HCT116 (cell line): ENCODE measurements at regions not wholly inside any gene's neighbourhood (a gene's known extent, or its start where the extent isn't known, plus 50 kb on each side); places are given as distances from the start of the nearest gene placed in this dataset.

Experiments
- CTCF ChIP-seq, 3 experiments: fragments of 200-600 bp in 1 of 3; sonication (generic) in 1 of 3; IDR thresholded peaks in 2 of 3; conservative IDR thresholded peaks in 1 of 3; 2 replicates each; pipeline ENCODE4 v1.5.1; 2012 to 2017; ENCODE audit warnings: low read depth in 2 of 3, low read length in 2 of 3, antibody characterized with exemption in 1 of 3, borderline replicate concordance in 1 of 3, control low read depth in 1 of 3, mild to moderate bottlenecking in 1 of 3, mixed read lengths in 1 of 3, mixed run types in 1 of 3, moderate library complexity in 1 of 3; ENCODE audit not compliant: insufficient read depth in 1 of 3
- EGR1 ChIP-seq: IDR thresholded peaks from 2 replicates; pipeline ENCODE4 v1.6.1; 2012; ENCODE audit warnings: low read depth
- ELF1 ChIP-seq: IDR thresholded peaks from 2 replicates; pipeline ENCODE4 v1.6.1; 2012; ENCODE audit warnings: low read depth, borderline replicate concordance
- EZH2 ChIP-seq: fragments of 200-600 bp; sonication (generic); IDR thresholded peaks from 2 replicates; pipeline ENCODE4 v1.6.1; 2017; ENCODE audit warnings: antibody characterized with exemption, mixed run types
- EZH2phosphoT487 ChIP-seq: fragments of 200-600 bp; IDR thresholded peaks from 2 replicates; pipeline ENCODE4 v1.6.1; 2018; ENCODE audit warnings: antibody characterized with exemption, borderline replicate concordance
- JUND ChIP-seq: IDR thresholded peaks from 2 replicates; pipeline ENCODE4 v1.6.1; 2012
- MAX ChIP-seq: IDR thresholded peaks from 2 replicates; pipeline ENCODE4 v1.6.1; 2012
- POLR2A ChIP-seq: IDR thresholded peaks from 2 replicates; pipeline ENCODE4 v1.7.0; 2011; ENCODE audit warnings: borderline replicate concordance; ENCODE audit not compliant: insufficient read depth, insufficient read length; ENCODE audit errors: extremely low read depth
- POLR2AphosphoS5 ChIP-seq: IDR thresholded peaks from 2 replicates; pipeline ENCODE4 v1.6.1; 2011; ENCODE audit warnings: mild to moderate bottlenecking, low read depth, low read length, moderate library complexity
- REST ChIP-seq: IDR thresholded peaks from 2 replicates; pipeline ENCODE4 v1.6.1; 2012; ENCODE audit warnings: low read depth
- SP1 ChIP-seq: IDR thresholded peaks from 2 replicates; pipeline ENCODE4 v1.6.1; 2012; ENCODE audit warnings: low read depth
- TCF7L2 ChIP-seq: IDR thresholded peaks from 2 replicates; pipeline ENCODE4 v1.7.0; 2011; ENCODE audit warnings: borderline replicate concordance, inconsistent platforms; ENCODE audit not compliant: insufficient read depth, insufficient read length; ENCODE audit errors: extremely low read depth

DNA sequence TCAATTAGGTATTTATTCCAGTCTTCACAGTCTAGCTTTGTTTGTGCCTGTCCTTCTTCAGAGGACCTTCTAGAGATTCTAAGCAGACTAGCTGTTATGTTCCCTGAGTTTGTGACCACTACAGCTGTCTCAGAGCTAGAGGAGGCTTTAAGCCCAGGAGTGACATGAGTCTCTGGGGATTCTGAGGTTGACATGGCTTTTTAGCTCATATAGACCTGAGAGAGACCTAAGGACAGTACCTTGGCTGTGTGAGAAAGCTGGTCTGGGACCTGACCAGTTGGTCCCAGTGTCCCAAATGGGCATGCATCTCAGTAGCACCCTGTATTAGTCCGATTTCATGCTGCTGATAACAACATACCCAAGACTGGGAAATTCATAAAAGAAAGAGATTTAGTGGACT lies 330.2 kb downstream of the DIPK2A start:
- no peak for TF ChIP-seq EZH2phosphoT487
- TF ChIP-seq EZH2, result no peak
- TF ChIP-seq CTCF (IDR thresholded peaks at IDR 0.05 in 2 of 3, conservative IDR thresholded peaks at IDR 0.05 in 1 of 3; ENCODE audit: borderline replicate concordance in 1 of 3, insufficient read depth in 1 of 3, low read depth in 2 of 3, low read length in 2 of 3), result no peak
- no peak for TF ChIP-seq POLR2AphosphoS5
- TF ChIP-seq ELF1, result no peak
- TF ChIP-seq MAX, result no peak
- no peak for TF ChIP-seq POLR2A
- TF ChIP-seq SP1, result no peak
- TF ChIP-seq JUND, result no peak
- TF ChIP-seq EGR1, result no peak
- TF ChIP-seq TCF7L2, result no peak
- TF ChIP-seq REST, result no peak
